Loucy (cell line): ENCODE measurements at regions not wholly inside any gene's neighbourhood (a gene's known extent, or its start where the extent isn't known, plus 50 kb on each side); places are given as distances from the start of the nearest gene placed in this dataset.
"Not testable (repeated sequence)": the region's sequence is repeated elsewhere in the genome, so short reads cannot be mapped to it uniquely, and the experiment has no call there.

ENCODE experiments used
- H2AFZ ChIP-seq: fragments of 200-600 bp; sonication (generic); 2 replicates; pipeline ENCODE4 v1.6.0; 2016; ENCODE audit warnings: antibody characterized with exemption, mild to moderate bottlenecking, low read length, moderate library complexity
- H3F3A ChIP-seq: fragments of 200-600 bp; 2 replicates; pipeline ENCODE4 v1.6.0; 2016; ENCODE audit warnings: antibody characterized with exemption, low read depth, mild to moderate bottlenecking
- H3K27me3 ChIP-seq: fragments of 200-600 bp; sonication (generic); 2 replicates; pipeline ENCODE4 v1.6.1; 2014; ENCODE audit warnings: low read length, mild to moderate bottlenecking; ENCODE audit not compliant: insufficient read depth, poor library complexity, severe bottlenecking
- H3K36me3 ChIP-seq: fragments of 200-600 bp; sonication (generic); 2 replicates; pipeline ENCODE4 v1.6.1; 2016; ENCODE audit warnings: low read length; ENCODE audit not compliant: insufficient read depth
- H3K4me1 ChIP-seq: fragments of 200-600 bp; sonication (generic); 2 replicates; pipeline ENCODE4 v1.5.1; 2014; ENCODE audit warnings: low read length, mild to moderate bottlenecking; ENCODE audit not compliant: insufficient read depth, poor library complexity, severe bottlenecking
- H3K4me2 ChIP-seq: fragments of 200-600 bp; sonication (generic); 2 replicates; pipeline ENCODE4 v1.6.0; 2014; ENCODE audit warnings: antibody characterized with exemption, low read length, low read depth, mild to moderate bottlenecking; ENCODE audit not compliant: poor library complexity, severe bottlenecking
- H3K4me3 ChIP-seq: fragments of 200-600 bp; sonication (generic); 2 replicates; pipeline ENCODE4 v1.5.1; 2014; ENCODE audit warnings: low read length, mild to moderate bottlenecking, mixed read lengths; ENCODE audit not compliant: poor library complexity, severe bottlenecking
- H3K79me2 ChIP-seq: fragments of 200-600 bp; sonication (generic); 2 replicates; pipeline ENCODE4 v1.6.1; 2014; ENCODE audit warnings: low read length; ENCODE audit not compliant: insufficient read depth
- H3K9ac ChIP-seq: fragments of 200-600 bp; sonication (generic); 2 replicates; pipeline ENCODE4 v1.6.0; 2014; ENCODE audit warnings: mild to moderate bottlenecking, low read depth, low read length, moderate library complexity; ENCODE audit not compliant: poor library complexity, severe bottlenecking
- H3K9me2 ChIP-seq: fragments of 200-600 bp; sonication (generic); replicated peaks from 2 replicates; pipeline ENCODE4 v1.6.1; 2016; ENCODE audit warnings: low read depth, low read length, mixed read lengths
- H3K9me3 ChIP-seq: fragments of 200-600 bp; sonication (generic); 2 replicates; pipeline ENCODE4 v1.6.1; 2014; ENCODE audit warnings: mild to moderate bottlenecking, antibody characterized with exemption, low read length, low read depth; ENCODE audit not compliant: insufficient read depth
- H4K20me1 ChIP-seq: fragments of 200-600 bp; sonication (generic); 2 replicates; pipeline ENCODE4 v1.6.0; 2014; ENCODE audit warnings: antibody characterized with exemption, low read length, mild to moderate bottlenecking; ENCODE audit not compliant: insufficient read depth, poor library complexity, severe bottlenecking
- EZH2phosphoT487 ChIP-seq: fragments of 200-600 bp; IDR thresholded peaks from 2 replicates; pipeline ENCODE4 v1.6.1; 2018; ENCODE audit warnings: antibody characterized with exemption, mild to moderate bottlenecking, moderate library complexity, borderline replicate concordance
- TF ChIP-seq, protein P1 (sequence below): fragments of 200-600 bp; sonication (generic); conservative IDR thresholded peaks from 2 replicates; pipeline ENCODE4 v1.5.1; 2014; ENCODE audit warnings: mild to moderate bottlenecking, antibody characterized with exemption, low read length

DNA sequence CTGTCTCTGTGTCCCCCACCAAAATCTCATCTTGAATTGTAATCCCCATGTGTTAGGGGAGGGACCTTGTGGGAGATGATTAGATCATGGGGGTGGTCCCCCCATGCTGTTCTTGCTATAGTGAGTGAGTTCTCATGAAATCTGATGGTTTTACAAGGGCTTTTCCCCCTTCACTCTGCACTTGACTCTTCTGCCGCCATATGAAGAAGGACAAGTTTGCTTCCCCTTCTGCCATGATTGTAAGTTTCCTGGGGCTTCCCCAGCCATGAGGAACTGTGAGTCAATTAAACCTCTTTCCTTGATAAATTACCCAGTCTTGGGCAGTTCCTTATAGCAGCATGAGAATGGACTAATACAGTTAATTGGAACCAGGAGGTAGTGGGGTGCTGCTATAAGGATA lies 137.1 kb upstream of the RAB4A start:
- Histone ChIP-seq H3K79me2 (no peaks in the 10 kb centered on the region), H3F3A (0 out of 2 replicates have a peak, but pooled peaks cover 5% of the 10 kb centered on the region), H3K36me3 (no peaks in the 10 kb centered on the region), H2AFZ (no peak overlapping the region), H3K4me3 (no peak overlapping the region), H4K20me1 (no peaks in the 10 kb centered on the region), H3K4me2 (no peak overlapping the region), H3K27me3 (no peaks in the 10 kb centered on the region), H3K9ac (no peak overlapping the region), H3K4me1 (peaks cover 65% of the 10 kb centered on the region), H3K9me3 (peaks cover 12% of the 10 kb centered on the region; the same call in 1 of the 2 replicates), H3K9me2 (no peaks in the 10 kb centered on the region)
- TF ChIP-seq, protein P1, sequence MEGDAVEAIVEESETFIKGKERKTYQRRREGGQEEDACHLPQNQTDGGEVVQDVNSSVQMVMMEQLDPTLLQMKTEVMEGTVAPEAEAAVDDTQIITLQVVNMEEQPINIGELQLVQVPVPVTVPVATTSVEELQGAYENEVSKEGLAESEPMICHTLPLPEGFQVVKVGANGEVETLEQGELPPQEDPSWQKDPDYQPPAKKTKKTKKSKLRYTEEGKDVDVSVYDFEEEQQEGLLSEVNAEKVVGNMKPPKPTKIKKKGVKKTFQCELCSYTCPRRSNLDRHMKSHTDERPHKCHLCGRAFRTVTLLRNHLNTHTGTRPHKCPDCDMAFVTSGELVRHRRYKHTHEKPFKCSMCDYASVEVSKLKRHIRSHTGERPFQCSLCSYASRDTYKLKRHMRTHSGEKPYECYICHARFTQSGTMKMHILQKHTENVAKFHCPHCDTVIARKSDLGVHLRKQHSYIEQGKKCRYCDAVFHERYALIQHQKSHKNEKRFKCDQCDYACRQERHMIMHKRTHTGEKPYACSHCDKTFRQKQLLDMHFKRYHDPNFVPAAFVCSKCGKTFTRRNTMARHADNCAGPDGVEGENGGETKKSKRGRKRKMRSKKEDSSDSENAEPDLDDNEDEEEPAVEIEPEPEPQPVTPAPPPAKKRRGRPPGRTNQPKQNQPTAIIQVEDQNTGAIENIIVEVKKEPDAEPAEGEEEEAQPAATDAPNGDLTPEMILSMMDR = no peak
- TF ChIP-seq EZH2phosphoT487 = no peak

GRCh38 chr1:229134381-229135217 lies 136.3 kb upstream of the RAB4A start:
- H3K27me3 ChIP-seq, H3F3A ChIP-seq, H3K4me3 ChIP-seq, H3K36me3 ChIP-seq, H3K9me2 ChIP-seq, H3K4me2 ChIP-seq, H2AFZ ChIP-seq, H3K79me2 ChIP-seq, H3K9ac ChIP-seq, H4K20me1 ChIP-seq: not testable (repeated sequence)
- H3K9me3 ChIP-seq = peaks cover 12% of the 10 kb centered on the region; the same call in 1 of the 2 replicates
- peaks cover 65% of the 10 kb centered on the region for H3K4me1 ChIP-seq

DNA sequence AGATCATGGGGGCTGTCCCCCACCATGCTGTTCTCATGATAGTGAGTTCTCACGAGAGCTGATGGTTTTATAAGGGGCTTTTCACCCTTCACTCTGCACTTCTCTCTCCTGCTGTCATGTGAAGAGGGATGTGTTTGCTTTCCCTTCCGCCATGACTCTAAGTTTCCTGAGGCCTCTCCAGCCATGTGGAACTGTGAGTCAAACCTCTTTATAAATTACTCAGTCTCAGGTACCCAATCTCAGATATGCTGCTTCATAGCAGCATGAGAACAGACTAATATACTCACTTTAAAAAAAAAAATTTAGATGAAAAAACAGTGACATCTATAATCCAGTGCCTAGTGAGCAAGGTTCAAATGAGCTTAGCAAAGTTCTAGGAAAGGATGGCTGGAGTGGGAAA lies 135.1 kb upstream of the RAB4A start:
- no peaks in the 10 kb centered on the region for H3K79me2 ChIP-seq
- H3K9ac ChIP-seq = no peak overlapping the region
- H4K20me1 ChIP-seq = no peaks in the 10 kb centered on the region
- no peak overlapping the region for H3K4me3 ChIP-seq
- no peaks in the 10 kb centered on the region for H3K9me2 ChIP-seq
- no peak for TF ChIP-seq EZH2phosphoT487
- TF ChIP-seq, protein P1 = no peak
- peaks cover 12% of the 10 kb centered on the region; the same call in 1 of the 2 replicates for H3K9me3 ChIP-seq
- H2AFZ ChIP-seq = no peak overlapping the region
- no peaks in the 10 kb centered on the region for H3K27me3 ChIP-seq
- H3K4me1 ChIP-seq = peaks cover 61% of the 10 kb centered on the region
- H3K36me3 ChIP-seq = no peaks in the 10 kb centered on the region
- no peak overlapping the region for H3K4me2 ChIP-seq
- 0 out of 2 replicates have a peak, but pooled peaks cover 5% of the 10 kb centered on the region for H3F3A ChIP-seq

DNA sequence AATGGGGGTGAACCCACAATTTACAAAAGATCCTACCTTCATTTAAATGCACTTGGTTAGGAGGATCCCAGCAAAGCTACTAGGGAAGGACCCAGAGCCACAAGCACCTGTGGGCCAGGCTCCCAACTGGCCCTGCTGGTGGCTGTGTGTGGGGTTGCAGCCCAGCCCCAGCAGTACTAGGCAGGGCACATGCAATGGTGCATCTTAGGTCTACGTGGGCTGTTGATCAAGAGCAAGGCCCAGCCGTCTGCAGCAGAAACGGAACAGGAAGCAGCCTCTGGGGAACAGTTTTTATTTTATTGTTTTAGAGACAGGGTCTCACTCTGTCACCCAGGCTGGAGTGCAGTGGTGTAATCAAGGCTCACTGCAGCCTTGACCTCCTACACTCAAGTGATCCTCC lies 134.1 kb upstream of the RAB4A start:
- H3K4me3 ChIP-seq = peak overlapping the region; percentile 16

More for the DNA sequence above, 134.1 kb upstream of the RAB4A start:
- peak overlapping the region; percentile 47 for H3K4me2 ChIP-seq
- H3K4me1 ChIP-seq = peaks cover 61% of the 10 kb centered on the region
- H3F3A ChIP-seq = 0 out of 2 replicates have a peak, but pooled peaks cover 5% of the 10 kb centered on the region
- H3K27me3 ChIP-seq = no peaks in the 10 kb centered on the region
- H3K9me3 ChIP-seq = peaks cover 12% of the 10 kb centered on the region; the same call in 1 of the 2 replicates
- H3K79me2 ChIP-seq = no peaks in the 10 kb centered on the region
- H3K9ac ChIP-seq = peak overlapping the region; percentile 56
- H3K36me3 ChIP-seq = no peaks in the 10 kb centered on the region
- H3K9me2 ChIP-seq = no peaks in the 10 kb centered on the region
- H2AFZ ChIP-seq = no peak overlapping the region
- no peak for TF ChIP-seq EZH2phosphoT487
- TF ChIP-seq, protein P1 = peak; percentile 35; the same call in 1 of the 2 replicates
- no peaks in the 10 kb centered on the region for H4K20me1 ChIP-seq
